H9 (cell line): ENCODE measurements at regions not wholly inside any gene's neighbourhood (a gene's known extent, or its start where the extent isn't known, plus 50 kb on each side); places are given as distances from the start of the nearest gene placed in this dataset.

Experiments
- DNase-seq: peaks from one replicate; pipeline ENCODE4 v3.0.0-alpha.2; 2017
- H2AFZ ChIP-seq: one replicate; pipeline ENCODE4 v1.6.1; 2013; ENCODE audit warnings: mild to moderate bottlenecking, low read length, control low read depth, moderate library complexity
- H2AK5ac ChIP-seq: 2 replicates; pipeline ENCODE4 v1.6.1; 2013; ENCODE audit warnings: low read length, control low read depth, mixed read lengths; ENCODE audit not compliant: insufficient read length
- H2BK120ac ChIP-seq: one replicate; pipeline ENCODE4 v1.6.1; 2013; ENCODE audit warnings: low read depth, mild to moderate bottlenecking, low read length, control low read depth, inconsistent platforms; ENCODE audit not compliant: poor library complexity, severe bottlenecking
- H2BK12ac ChIP-seq: 2 replicates; pipeline ENCODE4 v1.6.1; 2013; ENCODE audit warnings: low read length, control low read depth, mixed read lengths, low read depth; ENCODE audit not compliant: insufficient read length
- H2BK15ac ChIP-seq: 2 replicates; pipeline ENCODE4 v1.6.1; 2013; ENCODE audit warnings: low read depth, low read length, control low read depth
- H2BK20ac ChIP-seq: one replicate; pipeline ENCODE4 v1.6.1; 2013; ENCODE audit warnings: low read depth, mild to moderate bottlenecking, low read length, control low read depth, inconsistent platforms; ENCODE audit not compliant: poor library complexity, severe bottlenecking
- H2BK5ac ChIP-seq: 2 replicates; pipeline ENCODE4 v1.6.1; 2013; ENCODE audit warnings: low read length, control low read depth, mixed read lengths; ENCODE audit not compliant: insufficient read length
- H3K14ac ChIP-seq: 2 replicates; pipeline ENCODE4 v1.6.1; 2013; ENCODE audit warnings: low read length, control low read depth; ENCODE audit not compliant: insufficient read depth
- H3K18ac ChIP-seq: 2 replicates; pipeline ENCODE4 v1.6.1; 2013; ENCODE audit warnings: low read depth, mild to moderate bottlenecking, mixed read lengths, low read length, control low read depth; ENCODE audit not compliant: insufficient read length
- H3K23ac ChIP-seq: 2 replicates; pipeline ENCODE4 v1.6.1; 2013; ENCODE audit warnings: low read length, control low read depth, mixed read lengths, low read depth; ENCODE audit not compliant: insufficient read length
- H3K23me2 ChIP-seq: 2 replicates; pipeline ENCODE4 v1.6.1; 2013; ENCODE audit warnings: low read depth, mild to moderate bottlenecking, mixed read lengths, low read length, control low read depth; ENCODE audit not compliant: insufficient read length, poor library complexity, severe bottlenecking
- H3K27ac ChIP-seq: 2 replicates; pipeline ENCODE4 v1.5.1; 2013; ENCODE audit warnings: low read length, control low read depth, mixed read lengths, low read depth; ENCODE audit not compliant: insufficient read length
- H3K27me3 ChIP-seq: 2 replicates; pipeline ENCODE4 v1.6.1; 2013; ENCODE audit warnings: low read length, control low read depth, inconsistent platforms; ENCODE audit not compliant: insufficient read depth
- H3K4ac ChIP-seq: 2 replicates; pipeline ENCODE4 v1.6.1; 2013; ENCODE audit warnings: low read depth, mild to moderate bottlenecking, control low read depth, inconsistent platforms, low read length, moderate library complexity
- H3K4me1 ChIP-seq: 2 replicates; pipeline ENCODE4 v1.6.1; 2013; ENCODE audit warnings: low read length, control low read depth, inconsistent platforms; ENCODE audit not compliant: insufficient read depth
- H3K4me2 ChIP-seq: 2 replicates; pipeline ENCODE4 v1.6.1; 2013; ENCODE audit warnings: low read length, control low read depth, mixed read lengths; ENCODE audit not compliant: insufficient read length, insufficient read depth
- H3K56ac ChIP-seq: 2 replicates; pipeline ENCODE4 v1.6.1; 2013; ENCODE audit warnings: low read depth, mild to moderate bottlenecking, mixed read lengths, low read length, control low read depth; ENCODE audit not compliant: insufficient read length
- H3K79me1 ChIP-seq: 2 replicates; pipeline ENCODE4 v1.6.1; 2013; ENCODE audit warnings: low read depth, mild to moderate bottlenecking, moderate library complexity, low read length, control low read depth, inconsistent platforms; ENCODE audit not compliant: insufficient read depth, poor library complexity, severe bottlenecking
- H3K79me2 ChIP-seq: 2 replicates; pipeline ENCODE4 v1.6.1; 2013; ENCODE audit warnings: low read length, control low read depth, inconsistent platforms; ENCODE audit not compliant: insufficient read depth
- H3K9ac ChIP-seq: 2 replicates; pipeline ENCODE4 v1.6.1; 2013; ENCODE audit warnings: low read length, control low read depth, mixed read lengths; ENCODE audit not compliant: insufficient read length; ENCODE audit errors: extremely low read depth
- H3K9me3 ChIP-seq: one replicate; pipeline ENCODE4 v1.6.1; 2013; ENCODE audit warnings: low read depth, low read length, inconsistent platforms; ENCODE audit not compliant: control insufficient read depth
- H3T11ph ChIP-seq: one replicate; pipeline ENCODE4 v1.6.1; 2013; ENCODE audit warnings: mild to moderate bottlenecking, low read length, control low read depth, inconsistent platforms
- H4K20me1 ChIP-seq: one replicate; pipeline ENCODE4 v1.6.1; 2013; ENCODE audit not compliant: control insufficient read depth, insufficient read length, insufficient read depth
- H4K5ac ChIP-seq: 2 replicates; pipeline ENCODE4 v1.6.1; 2013; ENCODE audit warnings: low read depth, mild to moderate bottlenecking, mixed read lengths, low read length, control low read depth; ENCODE audit not compliant: insufficient read length
- H4K8ac ChIP-seq: replicated peaks from 2 replicates; pipeline ENCODE4 v1.6.1; 2013; ENCODE audit warnings: low read length, control low read depth, mixed read lengths, low read depth; ENCODE audit not compliant: insufficient read length
- H4K91ac ChIP-seq: 2 replicates; pipeline ENCODE4 v1.6.1; 2013; ENCODE audit warnings: low read depth, mild to moderate bottlenecking, moderate library complexity, mixed read lengths, low read length, control low read depth; ENCODE audit not compliant: insufficient read length
- H3K27ac Mint-ChIP-seq, 3 experiments: 2 replicates in 2 of 3; 3 replicates in 1 of 3; pipeline ENCODE4 v1.8.0; 2020 to 2021; ENCODE audit warnings: mixed read lengths in 3 of 3, mild to moderate bottlenecking in 1 of 3, moderate library complexity in 1 of 3
- H3K27me3 Mint-ChIP-seq: 2 replicates; pipeline ENCODE4 v1.8.0; 2021; ENCODE audit warnings: low read depth, mild to moderate bottlenecking, moderate library complexity, mixed read lengths
- H3K36me3 Mint-ChIP-seq, 3 experiments: 2 replicates in 2 of 3; 3 replicates in 1 of 3; pipeline ENCODE4 v1.8.0; 2020 to 2021; ENCODE audit warnings: low read depth in 3 of 3, mixed read lengths in 3 of 3; ENCODE audit not compliant: insufficient read depth in 1 of 3
- H3K4me1 Mint-ChIP-seq, 2 experiments: 2 replicates each; pipeline ENCODE4 v1.8.0; 2020; ENCODE audit warnings: mixed read lengths in 2 of 2
- H3K4me3 Mint-ChIP-seq, 2 experiments: 2 replicates in 1 of 2; 3 replicates in 1 of 2; pipeline ENCODE4 v1.8.0; 2020 to 2021; ENCODE audit warnings: mild to moderate bottlenecking in 2 of 2, mixed read lengths in 2 of 2, moderate library complexity in 1 of 2
- H3K9me3 Mint-ChIP-seq, 2 experiments: 2 replicates in 1 of 2; 3 replicates in 1 of 2; pipeline ENCODE4 v1.8.0; 2020; ENCODE audit warnings: mild to moderate bottlenecking in 2 of 2, mixed read lengths in 2 of 2, moderate library complexity in 1 of 2
- CTCF ChIP-seq: fragments of 200-600 bp; sonication (generic); conservative IDR thresholded peaks from 3 replicates; pipeline ENCODE4 v1.8.0; 2021; ENCODE audit warnings: antibody characterized with exemption, mild to moderate bottlenecking
- WGBS: extraction: QIAGEN DNeasy Blood & Tissue Kit; methylation state at CpG from one replicate; pipeline ENCODE4 v1.1.7; 2013; ENCODE audit warnings: missing lambda C conversion rate, low lambda C conversion rate, mixed read lengths; ENCODE audit not compliant: insufficient read length; ENCODE audit errors: extremely low coverage; 5-methylcytosine and 5-hydroxymethylcytosine counted together

- no peaks in the 10 kb centered on the region for H3K23me2 ChIP-seq
- H3K23ac ChIP-seq: no peak overlapping the region
- no peak overlapping the region for H2BK120ac ChIP-seq
- H3K14ac ChIP-seq: no peak overlapping the region
- Mint-ChIP-seq H3K27ac (no peak overlapping the region; a peak in 1 of 7 replicates), H3K4me3 (no peak overlapping the region), H3K27me3 (peaks cover 9% of the 10 kb centered on the region), H3K4me1 (no peaks in the 10 kb centered on the region), H3K36me3 (peaks cover 0 to 7% (median 0%) of the 10 kb centered on the region in 3 experiments; a peak in 1 of 7 replicates), H3K9me3 (peaks cover 7 to 12% of the 10 kb centered on the region in 2 experiments; a peak in 3 of 5 replicates)
- no peak overlapping the region for H4K5ac ChIP-seq
- H3K27ac ChIP-seq: no peak overlapping the region
- TF ChIP-seq CTCF: no peak
- H3K9ac ChIP-seq: no peak overlapping the region
- no peak overlapping the region for H2BK15ac ChIP-seq
- H3K79me1 ChIP-seq: no peaks in the 10 kb centered on the region
- no peaks in the 10 kb centered on the region for H3K4me1 ChIP-seq
- no peak overlapping the region for H4K91ac ChIP-seq
- H3K79me2 ChIP-seq: no peaks in the 10 kb centered on the region
- no peak for DNase-seq
- H2AFZ ChIP-seq: no peak overlapping the region
- H4K20me1 ChIP-seq: no peaks in the 10 kb centered on the region
- no peak overlapping the region for H4K8ac ChIP-seq
- no peak overlapping the region for H3K4ac ChIP-seq
- H2AK5ac ChIP-seq: no peak overlapping the region
- H2BK20ac ChIP-seq: no peak overlapping the region
- no CpG with 5 or more reads among the region's 11 CpGs for WGBS
- H3K18ac ChIP-seq: no peak overlapping the region
- H2BK5ac ChIP-seq: no peak overlapping the region
- no peak overlapping the region for H3K4me2 ChIP-seq
- no peak overlapping the region for H2BK12ac ChIP-seq
- no peak overlapping the region for H3K56ac ChIP-seq
- no peak overlapping the region for H3T11ph ChIP-seq
- H3K27me3 ChIP-seq: no peaks in the 10 kb centered on the region
- H3K9me3 ChIP-seq: no peaks in the 10 kb centered on the region
Observed at GRCh38 chr2:129467012-129467779, 512.3 kb upstream of the RAB6C start.
